ENCODE measurements at regions not wholly inside any gene's neighbourhood (a gene's known extent, or its start where the extent isn't known, plus 50 kb on each side); places are given as distances from the start of the nearest gene placed in this dataset.

GRCh38 chr4:17400686-17401085 lies 111.2 kb downstream of the QDPR start:
- TF ChIP-seq CTCF (IDR thresholded peaks at IDR 0.05) (no peak), EP300 (IDR thresholded peaks at IDR 0.05; ENCODE audit: low read depth) (no peak)
